ENCODE measurements at regions not wholly inside any gene's neighbourhood (a gene's known extent, or its start where the extent isn't known, plus 50 kb on each side); places are given as distances from the start of the nearest gene placed in this dataset.

- TF ChIP-seq BACH2 (CRISPR knock-in tag; IDR thresholded peaks at IDR 0.05; ENCODE audit: borderline replicate concordance): no peak
- no peak for TF ChIP-seq OSR1 (CRISPR knock-in tag; IDR thresholded peaks at IDR 0.05)
- no peak for TF ChIP-seq ISL1 (CRISPR knock-in tag; IDR thresholded peaks at IDR 0.05)
Observed at GRCh38 chrX:112235547-112235946, 153.0 kb upstream of the TRPC5 start.

Data from SK-N-SH treated with all-trans-retinoic acid at 6 μM for 48 hours (cell line).